ENCODE measurements at regions not wholly inside any gene's neighbourhood (a gene's known extent, or its start where the extent isn't known, plus 50 kb on each side); places are given as distances from the start of the nearest gene placed in this dataset.

DNA sequence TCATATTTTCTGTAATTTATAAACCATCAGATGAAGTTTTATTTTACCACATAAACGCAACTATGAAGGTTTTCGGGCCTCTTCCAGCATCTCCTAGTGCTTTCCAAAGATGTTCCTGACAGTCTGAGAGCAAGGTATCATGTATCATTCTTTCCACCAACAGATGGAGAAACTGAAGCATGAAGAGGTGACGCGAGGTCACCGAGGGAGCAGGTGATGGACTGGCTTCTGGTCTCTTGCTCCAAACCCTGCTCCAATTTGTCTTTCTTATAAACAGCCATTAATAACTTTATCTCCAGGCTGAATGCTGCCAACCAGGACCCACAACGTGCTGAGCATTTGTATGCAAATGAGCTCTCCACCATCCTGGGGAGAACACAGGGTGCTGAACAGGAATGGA lies 86.3 kb upstream of the MAML3 start:
- H3K27me3 ChIP-seq (replicated peaks in 1 of 2; ENCODE audit: control insufficient read depth in 2 of 2, insufficient read depth in 2 of 2, low read length in 1 of 2), result peaks cover 4 to 7% of the 10 kb centered on the region in 2 experiments; a peak in 3 of 4 replicates
- FAIRE-seq, result no peak
- no peak for ATAC-seq
- CTCF ChIA-PET, result interaction anchor here (0.6 kb wide), 1 partner anchor 17 kb away, joined by 3 read pairs; no protein-coding TSS in a partner anchor
- in situ Hi-C loops (cut with MboI) (no loop called here), intact Hi-C loops (cut with micrococcal nuclease; ENCODE audit: unreplicated experiment) (no loop called here)
- H3K4me2 ChIP-seq (ENCODE audit: control insufficient read depth, insufficient read depth), result no peak overlapping the region
- SMC1A ChIA-PET (ENCODE audit: uncharacterized antibody, unreplicated experiment), result no interaction called here
- WGBS (ENCODE audit: insufficient coverage, insufficient replicate concordance, low lambda C conversion rate, missing lambda C conversion rate), result 59% methylated on average over 6 of the region's 6 CpGs
- H3K27ac ChIP-seq (ENCODE audit: control insufficient read depth, insufficient read depth), result no peak overlapping the region
- H3K4me1 ChIP-seq (ENCODE audit: control insufficient read depth, insufficient read depth, low read length), result peaks cover 14% of the 10 kb centered on the region
- H3K79me2 ChIP-seq (ENCODE audit: control insufficient read depth, insufficient read depth, low read length), result no peaks in the 10 kb centered on the region
- no peak for DNase-seq (ENCODE audit: low read depth, low spot score)
- POLR2A ChIA-PET, result no interaction called here
- no peak for TF ChIP-seq BACH1 (IDR thresholded peaks at IDR 0.05; ENCODE audit: borderline replicate concordance)
- no peak for TF ChIP-seq JUND (IDR thresholded peaks at IDR 0.05; ENCODE audit: low read depth, low read length)
- TF ChIP-seq, protein P1, sequence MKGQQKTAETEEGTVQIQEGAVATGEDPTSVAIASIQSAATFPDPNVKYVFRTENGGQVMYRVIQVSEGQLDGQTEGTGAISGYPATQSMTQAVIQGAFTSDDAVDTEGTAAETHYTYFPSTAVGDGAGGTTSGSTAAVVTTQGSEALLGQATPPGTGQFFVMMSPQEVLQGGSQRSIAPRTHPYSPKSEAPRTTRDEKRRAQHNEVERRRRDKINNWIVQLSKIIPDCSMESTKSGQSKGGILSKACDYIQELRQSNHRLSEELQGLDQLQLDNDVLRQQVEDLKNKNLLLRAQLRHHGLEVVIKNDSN (IDR thresholded peaks at IDR 0.05; ENCODE audit: borderline replicate concordance, extremely low read length, insufficient read depth, low read depth, low read length), result no peak
- no peak for TF ChIP-seq MTA3 (IDR thresholded peaks at IDR 0.05; ENCODE audit: borderline replicate concordance, low read length)
- no peak for TF ChIP-seq IRF5 (IDR thresholded peaks at IDR 0.05; ENCODE audit: borderline replicate concordance)
- TF ChIP-seq SUZ12 (IDR thresholded peaks at IDR 0.05; ENCODE audit: unreplicated experiment), result no peak
- no peak for TF ChIP-seq CREB1 (IDR thresholded peaks at IDR 0.05; ENCODE audit: low read depth)
- no peak for TF ChIP-seq EP300 (IDR thresholded peaks at IDR 0.05; ENCODE audit: borderline replicate concordance in 1 of 2, control insufficient read depth in 1 of 2, low read depth in 2 of 2, low read length in 2 of 2)
- TF ChIP-seq FOXK2 (IDR thresholded peaks at IDR 0.05), result no peak
- TF ChIP-seq, protein P2, sequence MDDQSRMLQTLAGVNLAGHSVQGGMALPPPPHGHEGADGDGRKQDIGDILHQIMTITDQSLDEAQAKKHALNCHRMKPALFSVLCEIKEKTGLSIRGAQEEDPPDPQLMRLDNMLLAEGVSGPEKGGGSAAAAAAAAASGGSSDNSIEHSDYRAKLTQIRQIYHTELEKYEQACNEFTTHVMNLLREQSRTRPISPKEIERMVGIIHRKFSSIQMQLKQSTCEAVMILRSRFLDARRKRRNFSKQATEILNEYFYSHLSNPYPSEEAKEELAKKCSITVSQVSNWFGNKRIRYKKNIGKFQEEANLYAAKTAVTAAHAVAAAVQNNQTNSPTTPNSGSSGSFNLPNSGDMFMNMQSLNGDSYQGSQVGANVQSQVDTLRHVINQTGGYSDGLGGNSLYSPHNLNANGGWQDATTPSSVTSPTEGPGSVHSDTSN (IDR thresholded peaks at IDR 0.05; ENCODE audit: insufficient replicate concordance, low read depth, low read length), result no peak
- TF ChIP-seq IRF3 (IDR thresholded peaks at IDR 0.05), result no peak
- no peak for TF ChIP-seq ZNF592 (IDR thresholded peaks at IDR 0.05)
- no peak for TF ChIP-seq ZZZ3 (IDR thresholded peaks at IDR 0.05; ENCODE audit: control insufficient read depth, insufficient read length, low read depth)
- TF ChIP-seq GATAD2B (conservative IDR thresholded peaks at IDR 0.05; ENCODE audit: low read depth), result no peak
- TF ChIP-seq SREBF1 (IDR thresholded peaks at IDR 0.05; ENCODE audit: low read length), result no peak
- no peak for TF ChIP-seq IRF4 (IDR thresholded peaks at IDR 0.05; ENCODE audit: low read depth, low read length)
- TF ChIP-seq SP1 (IDR thresholded peaks at IDR 0.05; ENCODE audit: low read depth, low read length), result no peak
- no peak overlapping the region for H2AFZ ChIP-seq (ENCODE audit: control insufficient read depth, low read depth, low read length)
- H4K20me1 ChIP-seq (ENCODE audit: control insufficient read depth, insufficient read depth), result no peaks in the 10 kb centered on the region
- H3K36me3 ChIP-seq (ENCODE audit: control insufficient read depth in 2 of 2, insufficient read depth in 2 of 2, low read length in 1 of 2), result no peaks in the 10 kb centered on the region
- no TSS peak for BruUV-seq (replicated peaks)
- H3K9ac ChIP-seq (ENCODE audit: control insufficient read depth, insufficient read depth, low read length), result no peak overlapping the region
- H3K9me3 ChIP-seq (replicated peaks; ENCODE audit: control insufficient read depth, insufficient read depth, low read length), result no peaks in the 10 kb centered on the region
- RAD21 ChIA-PET (ENCODE audit: unreplicated experiment), result no interaction called here
- no peak overlapping the region for H3K4me3 ChIP-seq

Measured in GM12878 (cell line).